Fibroblast of villous mesenchyme (primary cell): ENCODE measurements at regions not wholly inside any gene's neighbourhood (a gene's known extent, or its start where the extent isn't known, plus 50 kb on each side); places are given as distances from the start of the nearest gene placed in this dataset.

Experiments used
- DNase-seq: peaks from one replicate; pipeline ENCODE4 v3.0.0-alpha.2; 2010; ENCODE audit warnings: low read depth
- H3K4me3 ChIP-seq: 2 replicates; pipeline ENCODE4 v1.5.1; 2011; ENCODE audit warnings: low read depth, mild to moderate bottlenecking, low read length
- CTCF ChIP-seq: IDR thresholded peaks from 2 replicates; pipeline ENCODE4 v1.5.1; 2012; ENCODE audit warnings: low read depth, mild to moderate bottlenecking, low read length; ENCODE audit not compliant: insufficient read depth

GRCh38 chr11:36854875-36855274 lies 256.8 kb upstream of the RAG2 start:
- no peak overlapping the region for H3K4me3 ChIP-seq
- TF ChIP-seq CTCF = no peak
- no peak for DNase-seq

- TF ChIP-seq CTCF = no peak
- no peak for DNase-seq
- no peak overlapping the region for H3K4me3 ChIP-seq
These were observed 250.6 kb upstream of the RAG2 start for GRCh38 chr11:36848660-36849059.

- no peak for TF ChIP-seq CTCF
- DNase-seq = no peak
These were observed 242.3 kb upstream of the RAG2 start for GRCh38 chr11:36840378-36840777.

GRCh38 chr11:36837831-36838437 lies 239.9 kb upstream of the RAG2 start:
- H3K4me3 ChIP-seq = no peak overlapping the region
- no peak for TF ChIP-seq CTCF
- no peak for DNase-seq

More at GRCh38 chr11:36840378-36840777, 242.3 kb upstream of the RAG2 start:
- no peak overlapping the region for H3K4me3 ChIP-seq

- H3K4me3 ChIP-seq = no peak overlapping the region
- TF ChIP-seq CTCF = no peak
- DNase-seq = no peak
These were observed 227.2 kb upstream of the RAG2 start for GRCh38 chr11:36825251-36825650.

GRCh38 chr11:36824349-36824748 lies 226.3 kb upstream of the RAG2 start:
- TF ChIP-seq CTCF = no peak
- DNase-seq = no peak
- H3K4me3 ChIP-seq = no peak overlapping the region

- no peak for DNase-seq
- no peak for TF ChIP-seq CTCF
- no peak overlapping the region for H3K4me3 ChIP-seq
These were observed 224.8 kb upstream of the RAG2 start for GRCh38 chr11:36822829-36823228.
